Body of pancreas (tissue), 4 donors: ENCODE measurements at regions not wholly inside any gene's neighbourhood (a gene's known extent, or its start where the extent isn't known, plus 50 kb on each side); places are given as distances from the start of the nearest gene placed in this dataset.

Experiments
- CTCF ChIP-seq, 7 experiments: fragments of 450-650 bp in 4 of 7; fragments of 200-600 bp in 3 of 7; sonication (generic) in 3 of 7; IDR thresholded peaks; one replicate each; pipeline ENCODE4 v1.5.1; 2016 to 2019; ENCODE audit warnings: antibody characterized with exemption in 7 of 7
- POLR2A ChIP-seq, 3 donors: fragments of 450-650 bp; IDR thresholded peaks; one replicate each; pipeline ENCODE4 v1.6.1; 2016; ENCODE audit warnings: antibody characterized with exemption in 3 of 3, mild to moderate bottlenecking in 2 of 3

- TF ChIP-seq POLR2A (IDR thresholded peaks at IDR 0.05), result no peak
- no peak for TF ChIP-seq CTCF (IDR thresholded peaks at IDR 0.05)
These were observed 1515.9 kb upstream of the DEFB115 start for GRCh38 chr20:29741594-29741893.
